ENCODE measurements at regions not wholly inside any gene's neighbourhood (a gene's known extent, or its start where the extent isn't known, plus 50 kb on each side); places are given as distances from the start of the nearest gene placed in this dataset.
A peak's percentile ranks its signal among the peaks of the same experiment; 100 is the strongest.
"Not testable (repeated sequence)": the region's sequence is repeated elsewhere in the genome, so short reads cannot be mapped to it uniquely, and the experiment has no call there.

DNA sequence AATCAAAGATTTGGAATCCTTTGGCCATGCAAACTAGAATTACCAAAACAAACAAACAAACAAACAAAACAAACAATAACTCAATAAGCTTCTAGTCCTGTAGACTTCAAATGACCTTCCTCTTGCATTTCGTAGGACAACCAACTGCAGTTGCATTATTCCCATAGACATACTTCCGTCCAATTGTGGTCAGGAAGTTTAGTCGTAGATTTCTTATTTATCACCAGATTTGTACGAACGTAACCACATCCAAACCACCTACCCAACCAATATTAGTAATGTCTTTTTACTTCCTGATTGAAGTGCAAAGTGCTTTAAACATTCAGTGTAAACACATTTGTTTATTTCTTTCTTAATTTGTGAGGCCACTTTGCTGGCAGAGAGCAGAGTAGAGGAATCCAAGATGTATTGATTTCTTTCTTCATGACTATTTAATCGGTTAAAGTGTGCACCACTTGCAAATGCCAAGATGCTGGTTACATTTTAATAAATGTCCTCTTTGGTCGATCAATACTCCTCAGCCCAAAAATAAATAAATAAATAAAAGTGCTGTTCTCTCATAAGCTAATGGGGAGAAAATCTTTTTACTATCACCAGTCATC is 1745.6 kb upstream of the CELF4 start:
- DNase-seq (ENCODE audit: low spot score) = no peak

DNA sequence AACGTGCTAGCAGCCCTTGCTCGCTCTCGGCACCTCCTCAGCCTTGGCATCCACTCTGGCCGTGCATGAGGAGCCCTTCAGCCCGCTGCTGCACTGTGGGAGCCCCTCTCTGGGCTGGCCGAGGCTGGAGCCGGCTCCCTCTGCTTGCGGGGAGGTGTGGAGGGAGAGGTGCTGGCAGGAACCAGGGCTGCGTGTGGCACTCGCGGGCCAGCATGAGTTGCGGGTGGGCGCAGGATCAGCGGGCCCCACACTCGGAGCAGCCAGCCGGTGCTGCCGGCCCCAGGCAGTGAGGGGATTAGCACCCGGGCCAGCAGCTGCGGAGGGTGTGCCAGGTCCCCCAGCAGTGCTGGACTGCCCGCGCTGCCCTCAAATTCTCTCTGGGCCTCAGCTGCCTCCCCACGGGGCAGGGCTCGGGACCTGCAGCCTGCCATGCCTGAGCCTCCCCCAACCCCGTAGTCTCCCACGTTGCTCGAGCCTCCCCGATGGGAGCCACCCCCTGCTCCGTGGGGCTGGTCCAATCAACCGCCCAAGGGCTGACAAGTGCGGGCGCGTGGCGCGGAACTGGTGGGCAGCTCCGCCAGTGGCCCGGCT is 1743.4 kb upstream of the CELF4 start:
- not testable (repeated sequence) for DNase-seq (ENCODE audit: low spot score)

DNA sequence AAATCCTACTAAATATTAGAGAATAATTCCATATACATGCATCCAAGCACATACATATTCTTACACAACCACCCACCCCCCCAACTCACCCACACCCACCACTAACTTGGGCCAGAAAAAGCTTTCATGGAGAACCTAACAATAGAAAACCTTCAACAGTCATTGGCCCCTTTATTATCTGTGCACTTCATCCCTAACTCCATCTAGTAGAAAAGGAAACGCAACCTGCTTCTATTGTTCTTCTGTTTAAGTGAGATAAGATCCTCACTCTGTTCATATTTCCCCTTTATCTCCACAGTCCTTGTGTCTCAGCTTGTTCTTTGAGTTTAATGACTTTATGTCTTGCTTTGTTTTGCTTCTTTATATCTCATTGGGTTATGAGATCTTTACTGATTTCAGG is 1740.2 kb upstream of the CELF4 start:
- no peak for DNase-seq (ENCODE audit: low spot score)

DNA sequence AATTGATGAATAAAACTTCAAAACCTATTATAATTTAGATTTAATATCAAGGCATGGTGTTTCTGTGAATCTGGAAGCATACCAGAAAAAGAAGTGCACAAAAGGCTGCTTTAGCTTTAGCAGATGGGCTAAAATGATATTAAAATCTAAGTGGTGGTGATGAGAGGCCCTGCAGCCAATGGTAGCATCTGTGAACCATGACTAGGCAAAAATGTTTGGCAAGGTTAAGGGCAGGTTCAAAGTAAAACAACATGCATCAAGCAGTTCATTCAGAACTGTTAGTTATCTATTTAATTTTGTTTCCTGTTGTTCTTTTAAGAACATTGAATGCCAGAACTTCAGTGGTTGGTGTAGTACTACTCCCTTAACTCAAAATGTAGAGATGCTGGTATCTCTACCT is 1736.9 kb upstream of the CELF4 start:
- DNase-seq (ENCODE audit: low spot score) = no peak

DNA sequence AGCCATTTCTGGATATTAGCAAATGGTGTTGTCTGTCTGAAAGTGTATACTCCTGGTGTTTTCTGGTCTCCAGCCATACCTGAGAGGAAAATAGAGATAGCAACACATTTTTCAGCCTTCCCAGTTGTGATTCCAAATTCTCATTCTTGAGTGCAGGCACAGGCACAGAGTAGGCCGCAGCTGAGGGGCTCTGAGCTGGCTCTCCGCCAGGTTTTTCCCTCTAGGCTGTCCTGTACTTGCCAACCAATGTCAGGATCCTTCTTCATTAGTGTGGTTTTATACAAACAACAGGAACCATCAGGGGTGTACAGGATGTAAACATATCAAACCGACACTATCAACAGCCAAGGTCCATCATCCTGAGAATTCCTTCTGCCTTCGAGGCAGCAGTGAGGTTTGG is 1733.6 kb upstream of the CELF4 start:
- no peak for DNase-seq (ENCODE audit: low spot score)

DNA sequence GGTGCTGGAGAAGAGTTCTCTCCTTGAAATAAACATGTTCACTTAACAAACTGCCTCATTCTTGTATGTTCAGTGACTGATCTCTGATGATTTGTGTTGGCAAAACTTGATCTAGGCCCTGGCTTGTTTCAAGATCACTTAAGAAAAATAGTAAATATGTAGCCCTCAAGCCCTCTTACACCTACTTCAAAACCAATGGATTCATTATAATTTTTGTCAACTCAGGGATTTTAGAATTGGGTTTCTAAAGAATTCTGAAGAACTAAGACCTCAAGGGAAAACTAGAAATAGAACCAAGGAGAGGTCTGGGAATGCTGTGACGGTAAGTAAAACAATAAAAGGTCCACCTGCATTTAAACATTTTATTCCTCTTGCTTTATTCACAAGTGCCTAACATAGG is 1731.6 kb upstream of the CELF4 start:
- DNase-seq (ENCODE audit: low spot score) = no peak

DNA sequence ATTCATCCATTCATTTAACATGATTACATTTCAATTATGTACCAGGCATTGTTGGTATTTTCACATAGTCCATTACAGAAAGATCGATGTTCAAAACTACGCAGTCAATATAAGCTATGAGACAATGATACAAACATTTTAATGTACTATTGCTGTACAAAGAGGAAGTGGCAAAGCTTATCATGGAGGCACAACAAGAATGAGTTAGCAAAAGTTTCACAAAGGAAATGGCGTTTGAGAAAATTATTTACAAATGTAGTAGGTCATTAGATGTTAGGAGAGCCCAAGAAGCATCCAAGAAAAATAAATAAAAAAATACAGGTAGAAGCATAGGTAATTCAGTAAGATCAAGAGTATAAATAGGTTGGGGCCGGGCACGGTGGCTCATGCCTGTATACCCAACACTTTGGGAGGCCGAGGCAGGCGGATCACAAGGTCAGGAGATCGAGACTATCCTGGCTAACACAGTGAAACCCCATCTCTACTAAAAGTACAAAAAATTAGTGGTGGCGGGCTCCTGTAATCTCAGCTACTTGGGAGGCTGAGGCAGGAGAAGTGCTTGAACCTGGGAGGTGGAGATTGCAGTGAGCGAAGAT is 1730.8 kb upstream of the CELF4 start:
- DNase-seq (ENCODE audit: low spot score) = no peak

DNA sequence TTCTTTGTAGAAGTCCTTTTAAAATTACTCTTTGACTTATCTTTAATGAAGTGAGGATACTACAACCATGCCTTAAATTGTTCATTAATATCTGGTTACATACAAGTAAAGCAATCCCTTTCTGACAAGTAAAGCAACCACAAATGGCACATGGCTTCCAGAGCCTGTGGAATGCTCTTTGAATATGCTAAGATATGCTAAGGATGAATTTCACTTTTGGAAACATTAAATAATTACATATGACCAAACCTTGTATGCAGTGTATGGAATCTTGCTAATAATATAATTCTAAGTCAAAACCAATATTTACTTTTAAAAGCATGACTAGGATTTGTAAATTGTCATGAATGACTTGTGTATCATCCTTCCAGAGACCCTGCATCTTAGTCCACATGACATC is 1711.2 kb upstream of the CELF4 start:
- no peak for DNase-seq (ENCODE audit: low spot score)

DNA sequence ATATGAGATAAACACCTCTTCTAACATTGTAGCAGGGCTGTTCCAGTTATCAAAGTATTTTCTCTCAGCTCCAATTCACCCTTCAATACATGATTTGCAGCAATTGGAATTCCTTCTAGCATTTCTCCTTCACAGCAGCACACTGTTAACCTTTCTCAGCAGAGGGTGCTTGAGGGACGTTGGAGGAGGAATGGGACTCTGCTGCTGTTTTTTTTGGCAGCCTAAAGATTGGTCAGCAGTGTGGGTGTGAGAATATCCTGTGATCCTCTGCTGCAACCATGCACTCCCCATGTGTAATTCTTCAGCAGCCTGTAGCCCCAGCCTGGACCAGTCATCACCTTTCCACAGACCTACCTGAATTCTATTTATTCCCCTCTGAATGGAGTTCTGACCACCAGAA is 1708.9 kb upstream of the CELF4 start:
- DNase-seq (ENCODE audit: low spot score) = no peak

DNA sequence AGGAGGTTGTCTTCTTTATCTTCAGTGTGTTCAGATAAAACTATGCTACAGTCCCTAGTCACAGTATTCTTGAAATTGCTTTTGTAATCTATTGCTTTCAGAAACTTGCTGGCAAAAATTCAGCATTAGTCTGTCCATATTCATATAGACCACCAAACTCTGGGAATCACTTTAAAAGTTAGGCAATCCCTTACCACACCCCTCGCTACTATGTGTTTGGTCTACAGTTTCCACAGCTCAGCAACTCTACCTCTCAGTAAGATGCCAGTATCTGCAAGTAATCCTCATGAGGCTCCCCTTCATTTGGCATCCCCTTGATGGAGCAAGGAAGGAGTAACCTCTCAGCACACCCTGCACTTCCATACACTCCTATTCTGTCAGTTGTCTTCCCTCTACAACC is 1706.6 kb upstream of the CELF4 start:
- no peak for DNase-seq (ENCODE audit: low spot score)

DNA sequence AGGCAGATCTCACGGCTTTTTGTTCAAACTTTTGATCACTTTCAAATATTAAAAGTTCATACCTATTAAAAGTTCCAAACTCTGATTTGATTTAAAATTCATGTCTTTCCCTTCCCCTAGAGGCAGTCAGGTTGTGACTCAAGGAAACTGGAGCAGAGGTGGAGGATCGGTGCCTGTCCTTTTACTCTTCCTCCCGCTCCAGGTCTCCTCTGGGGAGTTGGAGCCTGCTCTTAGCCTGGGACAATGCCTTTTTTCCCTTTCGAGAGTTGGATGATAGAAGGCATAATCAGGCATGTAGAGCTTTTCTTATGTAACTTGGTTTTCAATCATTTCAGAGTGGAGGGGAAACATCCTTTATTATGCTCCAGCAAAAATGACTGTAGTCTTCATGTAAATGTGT is 1706.1 kb upstream of the CELF4 start:
- no peak for DNase-seq (ENCODE audit: low spot score)

DNA sequence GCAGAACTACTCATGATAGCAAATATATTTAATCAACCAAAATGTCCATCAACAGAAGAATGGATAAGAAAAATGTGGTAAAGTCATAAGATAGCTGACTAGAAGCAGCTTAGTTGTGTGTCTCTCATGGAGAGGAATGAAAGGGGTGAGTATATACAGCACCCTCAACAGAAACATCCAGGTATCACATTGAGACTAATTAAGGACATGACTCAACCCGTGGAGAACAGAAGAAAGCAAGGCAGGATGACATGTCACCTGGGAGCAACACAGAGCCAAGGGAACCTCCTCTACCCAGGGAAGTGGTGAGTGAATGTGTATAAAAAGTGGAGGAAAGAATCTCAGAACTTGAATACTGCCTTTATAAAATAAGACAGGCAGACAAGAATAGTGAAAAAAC is 1695.0 kb upstream of the CELF4 start:
- DNase-seq (ENCODE audit: low spot score) = no peak

DNA sequence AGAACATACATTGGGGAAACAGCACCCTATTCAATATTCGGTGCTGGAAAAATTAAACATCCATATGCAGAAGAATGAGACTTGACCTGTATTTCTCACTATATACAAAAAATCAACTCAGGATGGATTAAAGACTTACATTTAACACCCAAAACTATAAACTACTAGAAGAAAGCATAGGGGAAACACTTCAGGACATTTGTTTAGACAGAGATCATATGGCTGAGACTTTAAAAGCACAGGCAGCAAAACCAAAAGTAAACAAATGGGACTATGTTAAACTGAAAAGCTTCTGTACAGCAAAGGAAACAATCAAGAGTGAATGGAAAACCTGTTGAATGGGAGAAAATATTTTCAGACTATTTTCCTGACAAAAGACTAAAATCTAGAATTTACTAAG is 1694.1 kb upstream of the CELF4 start:
- DNase-seq (ENCODE audit: low spot score) = no peak

DNA sequence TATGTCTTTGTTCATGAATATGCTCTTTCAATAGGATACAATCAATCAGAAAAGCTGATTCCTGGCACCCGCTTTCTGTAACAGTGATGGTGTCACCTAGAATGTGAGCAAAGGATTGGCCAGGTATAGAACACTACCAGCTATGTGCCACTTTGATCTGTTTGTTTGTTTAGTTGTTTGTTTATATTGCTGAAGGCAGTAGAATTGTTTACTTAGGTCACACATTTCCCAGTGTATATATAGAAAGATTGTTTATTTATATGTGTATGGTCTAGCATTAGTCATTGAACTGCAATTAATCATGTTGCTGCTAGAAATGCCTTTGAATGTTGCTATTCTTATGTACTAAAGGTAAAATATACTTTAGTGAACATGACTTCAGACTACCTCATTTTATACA is 1678.6 kb upstream of the CELF4 start:
- DNase-seq (ENCODE audit: low spot score) = no peak

DNA sequence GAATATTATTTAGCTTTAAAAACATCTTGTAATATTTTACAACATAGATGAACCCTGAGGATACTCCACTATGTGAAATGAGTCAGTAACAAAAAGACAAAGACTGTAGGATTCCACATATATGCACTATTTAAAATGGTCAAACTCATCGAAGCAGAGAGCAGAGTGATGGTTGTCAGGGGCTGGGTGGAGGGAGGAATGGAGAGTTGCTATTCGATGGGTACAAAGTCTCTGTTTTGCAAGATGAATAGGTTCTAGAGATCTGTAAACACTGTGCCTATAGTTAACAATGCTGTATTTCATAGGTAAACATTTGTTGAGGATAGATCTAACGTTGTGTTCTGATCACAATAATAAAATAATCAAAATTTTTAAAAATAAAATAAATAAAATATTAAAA is 1675.9 kb upstream of the CELF4 start:
- no peak for DNase-seq (ENCODE audit: low spot score)

DNA sequence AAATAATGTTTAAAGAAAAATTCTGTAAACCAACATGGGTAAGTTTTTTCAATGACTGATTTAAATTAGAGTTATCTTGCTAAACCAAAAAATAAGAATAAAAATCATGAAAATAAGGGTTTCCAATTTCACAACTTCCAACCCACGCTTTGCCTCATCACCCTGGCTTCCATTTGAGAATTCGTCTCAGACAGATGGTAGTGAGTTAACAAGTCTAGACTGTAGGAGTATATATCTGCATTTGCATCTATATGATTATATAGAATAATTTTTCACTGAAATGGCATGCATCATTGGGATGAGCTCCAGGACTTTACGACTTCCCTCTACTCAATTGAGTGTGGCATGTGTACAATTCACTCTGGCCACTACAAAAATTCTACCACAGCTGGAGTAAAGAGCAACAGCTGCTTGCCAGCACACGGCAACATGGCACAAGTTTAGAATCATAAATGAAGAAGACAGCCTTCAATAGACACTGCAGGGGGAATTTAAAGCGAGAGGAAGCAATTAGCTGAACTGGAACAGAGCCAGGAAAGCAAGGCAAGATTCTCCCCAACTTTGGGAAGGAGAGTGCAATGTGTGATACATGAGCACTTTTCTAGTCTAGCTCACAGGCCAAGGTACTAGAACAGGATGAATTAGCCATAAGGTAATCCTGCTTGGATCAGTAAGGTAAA is 1673.5 kb upstream of the CELF4 start:
- peak; percentile 41 for DNase-seq (ENCODE audit: low spot score)

DNA sequence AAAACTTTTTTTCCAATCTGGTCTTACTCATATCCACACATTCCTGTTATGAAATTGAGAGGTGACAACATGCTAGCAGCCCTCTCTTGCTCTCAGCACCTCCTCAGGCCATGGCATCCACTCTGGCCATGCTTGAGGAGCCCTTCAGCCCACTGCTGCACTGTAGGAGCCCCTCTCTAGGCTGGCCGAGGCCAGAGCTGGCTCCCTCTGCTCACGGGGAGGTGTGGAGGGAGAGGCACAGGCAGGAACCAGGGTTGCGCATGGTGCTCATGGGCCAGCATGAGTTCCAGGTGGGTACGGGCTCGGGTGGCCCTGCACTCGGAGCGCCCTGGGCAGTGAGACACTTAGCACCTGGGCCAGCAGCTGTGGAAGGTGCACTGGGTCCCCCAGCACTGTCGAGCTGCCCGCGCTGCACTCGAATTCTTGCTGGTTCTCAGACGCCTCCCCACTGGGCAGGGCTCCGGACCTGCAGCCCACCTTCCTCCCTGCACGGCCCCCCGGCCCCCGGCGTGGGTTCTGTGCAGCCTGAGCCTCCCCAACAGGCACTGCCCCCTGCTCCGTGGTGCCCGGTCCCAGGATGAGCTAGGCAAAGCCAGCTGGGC is 1669.6 kb upstream of the CELF4 start:
- DNase-seq (ENCODE audit: low spot score) = no peak

DNA sequence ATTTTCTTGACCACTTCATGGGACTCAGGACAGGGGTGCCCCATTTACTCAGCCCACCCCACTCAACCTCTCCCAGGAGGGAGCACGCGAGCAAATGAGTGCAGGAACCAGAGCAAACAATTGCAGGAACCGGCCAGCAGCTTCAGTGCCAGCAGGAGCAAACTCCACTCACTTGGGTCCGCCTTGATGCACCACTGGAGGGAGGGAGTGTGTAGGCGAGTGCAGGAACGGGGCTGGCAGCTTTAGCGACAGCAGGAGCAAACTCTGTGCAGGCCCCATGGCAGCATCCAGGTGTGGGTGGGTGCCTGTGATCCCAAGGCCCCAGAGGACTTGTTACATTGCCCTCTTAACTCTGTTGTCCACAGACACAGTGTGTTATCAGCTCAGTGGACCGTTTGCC is 1667.3 kb upstream of the CELF4 start:
- no peak for DNase-seq (ENCODE audit: low spot score)

DNA sequence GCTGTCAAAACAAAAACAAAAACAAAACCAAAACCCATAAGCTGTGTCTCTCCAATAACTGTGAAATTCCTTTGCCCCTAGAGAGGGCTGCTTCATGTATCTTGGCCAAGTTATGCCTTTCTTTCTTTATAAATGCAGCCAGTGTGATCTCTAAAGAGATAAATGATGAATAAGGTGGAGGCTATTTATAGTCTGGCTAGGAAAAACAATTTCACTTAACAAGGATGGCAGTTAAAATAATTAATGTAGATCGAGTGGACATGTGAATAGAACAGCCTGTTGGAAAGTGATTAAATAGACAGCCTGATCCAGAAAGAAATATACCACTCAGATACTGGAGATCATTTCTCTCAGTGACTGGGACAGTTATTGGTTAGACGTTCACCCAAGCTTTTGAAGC is 1666.9 kb upstream of the CELF4 start:
- no peak for DNase-seq (ENCODE audit: low spot score)

DNA sequence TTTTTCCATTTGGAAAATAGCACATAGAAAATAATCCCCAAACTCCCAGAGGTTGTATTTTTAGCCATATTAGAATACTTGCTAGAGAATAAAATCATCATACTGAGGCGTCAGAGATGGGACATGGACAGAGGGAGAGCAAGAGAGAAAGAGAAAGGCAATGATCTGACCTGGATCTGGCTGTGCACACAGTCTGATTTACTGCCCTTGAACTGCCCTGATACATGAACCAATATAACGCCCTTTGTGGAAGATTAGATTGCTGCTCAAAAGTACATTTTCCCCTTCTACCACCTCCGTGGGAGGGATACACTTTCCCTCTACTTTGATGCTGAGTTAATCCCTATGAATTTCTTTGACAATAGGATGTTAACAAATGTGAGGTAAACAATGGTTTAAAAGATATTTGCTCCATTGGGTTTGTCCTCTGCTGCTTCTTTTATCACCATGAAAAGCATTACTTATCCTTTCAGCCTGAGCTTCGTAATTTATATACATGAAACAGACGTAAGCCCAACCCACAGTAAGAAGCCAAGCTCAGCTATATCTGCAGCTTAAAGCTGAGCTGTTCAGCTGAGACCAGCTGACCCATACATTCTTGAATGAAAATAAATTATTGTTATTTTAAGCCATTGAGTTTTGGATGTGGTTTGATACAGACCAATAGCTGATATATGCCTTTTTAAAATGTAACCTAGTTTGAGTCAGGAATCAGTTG is 1664.6 kb upstream of the CELF4 start:
- no peak for DNase-seq (ENCODE audit: low spot score)

DNA sequence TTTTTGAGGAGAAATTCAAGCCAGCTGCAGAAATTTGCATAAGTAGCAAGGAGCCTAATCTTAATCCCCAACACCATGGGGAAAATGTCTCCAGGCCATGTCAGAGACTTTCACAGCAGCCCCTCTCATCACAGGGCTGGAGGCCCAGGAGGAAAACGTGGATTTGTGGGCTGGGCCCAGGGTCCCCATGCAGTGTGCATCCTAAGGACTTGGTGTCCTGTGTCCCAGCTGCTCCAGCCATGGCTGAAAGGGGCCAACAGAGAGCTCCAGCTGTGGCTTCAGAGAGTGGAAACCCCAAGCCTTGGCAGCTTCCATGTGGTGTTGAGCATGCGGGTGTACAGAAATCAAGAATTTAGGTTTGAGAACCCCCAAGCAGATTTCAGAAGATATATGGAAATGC is 1662.2 kb upstream of the CELF4 start:
- DNase-seq (ENCODE audit: low spot score) = not testable (repeated sequence)

DNA sequence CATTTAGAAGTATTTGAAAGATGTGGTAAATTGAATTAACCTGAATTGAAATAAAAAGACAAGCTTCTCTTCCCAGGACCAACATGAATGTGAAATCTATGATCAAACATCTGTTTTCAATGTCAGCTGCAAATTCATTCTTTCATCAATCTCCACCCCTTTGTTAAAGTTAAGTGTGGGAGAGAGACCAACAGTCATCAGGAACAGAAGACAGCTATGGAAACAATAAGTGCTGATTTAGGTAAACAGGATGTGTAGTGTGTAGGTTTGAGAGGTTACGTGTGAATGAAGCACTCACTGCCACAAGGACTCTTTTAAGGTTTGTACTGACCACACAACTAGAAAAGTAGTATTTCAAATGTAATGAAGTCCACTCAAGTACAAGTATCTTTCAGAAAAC is 1659.8 kb upstream of the CELF4 start:
- DNase-seq (ENCODE audit: low spot score) = no peak

Measured in Ammon's horn (tissue), 1 donor.